ENCODE measurements at regions not wholly inside any gene's neighbourhood (a gene's known extent, or its start where the extent isn't known, plus 50 kb on each side); places are given as distances from the start of the nearest gene placed in this dataset.

DNA sequence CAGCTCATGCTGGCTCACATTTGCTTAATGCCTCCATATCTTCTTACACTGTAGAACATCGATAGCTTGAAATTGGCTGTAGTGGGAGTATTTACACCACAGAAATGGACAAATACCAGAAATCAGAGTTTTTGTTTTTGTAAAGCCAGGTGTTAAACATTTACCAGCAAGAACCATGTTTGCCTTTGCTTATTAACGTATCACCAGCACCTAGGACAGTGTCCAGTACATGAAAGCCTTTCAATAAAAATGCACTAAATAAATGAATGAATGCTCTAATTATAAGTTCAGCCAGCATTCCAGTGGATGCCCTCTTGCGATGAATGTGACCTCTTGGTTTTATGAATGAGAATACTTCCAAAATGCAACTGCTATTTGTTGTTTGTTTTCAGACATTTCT, 140.4 kb upstream of the VLDLR start:
- no peak overlapping the region for H3K4me3 ChIP-seq (ENCODE audit: low read depth, low read length)
- no peaks in the 10 kb centered on the region for H3K27me3 ChIP-seq (replicated peaks)
- no peaks in the 10 kb centered on the region for H3K36me3 ChIP-seq (replicated peaks)
- H3K27ac ChIP-seq: no peak overlapping the region
- no peak for TF ChIP-seq CTCF (IDR thresholded peaks at IDR 0.05; ENCODE audit: low read depth, low read length, missing control alignments)
- in situ Hi-C loops (cut with HindIII; ENCODE audit: low pct_ligation_motif_present, low sequenced_read_pairs): no loop called here
- no peak for DNase-seq

- no peak overlapping the region for H3K4me3 ChIP-seq (ENCODE audit: low read depth, low read length)
- in situ Hi-C loops (cut with HindIII; ENCODE audit: low pct_ligation_motif_present, low sequenced_read_pairs): no loop called here
- no peak overlapping the region for H3K27ac ChIP-seq
- no peaks in the 10 kb centered on the region for H3K27me3 ChIP-seq (replicated peaks)
- no peak for DNase-seq
- TF ChIP-seq CTCF (IDR thresholded peaks at IDR 0.05; ENCODE audit: low read depth, low read length, missing control alignments): no peak
- no peaks in the 10 kb centered on the region for H3K36me3 ChIP-seq (replicated peaks)
Observed at GRCh38 chr9:2486988-2487387, 134.6 kb upstream of the VLDLR start.

- Histone ChIP-seq H3K27ac (no peak overlapping the region), H3K36me3 (replicated peaks) (no peaks in the 10 kb centered on the region), H3K27me3 (replicated peaks) (no peaks in the 10 kb centered on the region), H3K4me3 (ENCODE audit: low read depth, low read length) (no peak overlapping the region)
- DNase-seq: no peak
- in situ Hi-C loops (cut with HindIII; ENCODE audit: low pct_ligation_motif_present, low sequenced_read_pairs): no loop called here
- no peak for TF ChIP-seq CTCF (IDR thresholded peaks at IDR 0.05; ENCODE audit: low read depth, low read length, missing control alignments)
Observed at GRCh38 chr9:2489838-2490314, 131.7 kb upstream of the VLDLR start.

DNA sequence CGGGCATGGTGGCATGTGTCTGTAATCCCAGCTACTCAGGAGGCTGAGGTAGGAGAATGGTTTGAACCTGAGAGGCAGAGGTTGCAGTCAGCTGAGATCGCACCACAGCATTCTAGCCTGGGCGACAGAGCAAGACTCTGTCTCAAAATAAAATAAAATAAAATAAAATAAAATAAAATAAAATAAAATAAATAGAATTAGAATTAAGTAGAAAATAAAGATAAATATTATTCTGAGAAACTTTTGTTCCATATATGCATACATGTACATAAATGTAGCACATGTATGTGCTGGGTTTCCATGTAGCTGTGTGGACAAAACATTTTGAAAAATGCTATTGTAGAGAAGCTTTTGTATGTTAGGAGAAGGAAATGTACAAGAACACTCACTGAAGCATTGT, 129.4 kb upstream of the VLDLR start:
- Histone ChIP-seq H3K27me3 (replicated peaks) (no peaks in the 10 kb centered on the region), H3K4me3 (ENCODE audit: low read depth, low read length) (no peak overlapping the region), H3K36me3 (replicated peaks) (no peaks in the 10 kb centered on the region), H3K27ac (no peak overlapping the region)
- DNase-seq: no peak
- no peak for TF ChIP-seq CTCF (IDR thresholded peaks at IDR 0.05; ENCODE audit: low read depth, low read length, missing control alignments)
- in situ Hi-C loops (cut with HindIII; ENCODE audit: low pct_ligation_motif_present, low sequenced_read_pairs): no loop called here

DNA sequence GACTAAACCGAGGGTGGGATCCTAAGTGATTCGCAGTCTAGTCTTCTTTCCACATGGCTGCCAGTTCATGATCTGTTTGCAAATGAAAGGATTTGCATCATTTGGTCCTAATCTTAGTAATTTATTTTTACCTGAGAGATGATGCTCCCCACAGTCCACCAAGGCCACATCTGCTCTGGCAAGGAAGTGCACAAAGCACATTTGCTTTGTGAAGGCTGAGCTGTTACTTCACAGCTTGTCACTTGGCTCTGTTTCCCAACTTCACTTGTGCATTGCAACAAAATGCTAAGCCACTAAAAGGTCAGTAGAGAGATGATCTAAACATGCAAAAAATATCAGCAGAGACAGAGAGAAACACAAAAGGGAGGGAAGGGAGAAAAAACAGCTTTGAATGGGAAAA, 128.5 kb upstream of the VLDLR start:
- no peak for TF ChIP-seq CTCF (IDR thresholded peaks at IDR 0.05; ENCODE audit: low read depth, low read length, missing control alignments)
- H3K36me3 ChIP-seq (replicated peaks): no peaks in the 10 kb centered on the region
- H3K4me3 ChIP-seq (ENCODE audit: low read depth, low read length): no peak overlapping the region
- no peak for DNase-seq
- in situ Hi-C loops (cut with HindIII; ENCODE audit: low pct_ligation_motif_present, low sequenced_read_pairs): no loop called here
- H3K27ac ChIP-seq: no peak overlapping the region
- no peaks in the 10 kb centered on the region for H3K27me3 ChIP-seq (replicated peaks)

DNA sequence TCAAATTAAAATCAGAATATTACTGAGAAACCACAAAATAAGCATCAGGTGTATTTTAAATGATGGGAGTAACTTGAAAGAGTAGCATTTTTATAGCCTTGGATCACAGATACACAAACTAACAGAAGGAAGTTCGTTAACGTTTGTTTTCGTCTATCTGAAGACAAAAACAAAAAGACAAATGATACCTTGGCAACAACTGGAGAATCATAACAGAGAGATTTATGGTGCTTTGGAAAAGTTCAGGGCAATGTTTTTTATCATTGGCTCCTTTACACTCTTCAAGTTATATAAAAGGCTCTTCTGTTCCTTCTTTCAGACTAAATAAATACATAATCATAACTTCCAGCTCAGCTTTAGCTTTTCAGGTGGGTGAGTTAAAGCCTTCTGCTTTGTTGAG, 128.1 kb upstream of the VLDLR start:
- in situ Hi-C loops (cut with HindIII; ENCODE audit: low pct_ligation_motif_present, low sequenced_read_pairs): no loop called here
- Histone ChIP-seq H3K4me3 (ENCODE audit: low read depth, low read length) (no peak overlapping the region), H3K27me3 (replicated peaks) (no peaks in the 10 kb centered on the region), H3K36me3 (replicated peaks) (no peaks in the 10 kb centered on the region), H3K27ac (no peak overlapping the region)
- no peak for DNase-seq
- no peak for TF ChIP-seq CTCF (IDR thresholded peaks at IDR 0.05; ENCODE audit: low read depth, low read length, missing control alignments)

Measured in brain microvascular endothelial cell (primary cell).